Activated gamma-delta T cell treated with Interleukin-2 at 50 U/mL for 16 hours (primary cell): ENCODE measurements at regions not wholly inside any gene's neighbourhood (a gene's known extent, or its start where the extent isn't known, plus 50 kb on each side); places are given as distances from the start of the nearest gene placed in this dataset.

ENCODE experiments used
- DNase-seq: peaks from one replicate; pipeline ENCODE4 v3.0.0-alpha.2; 2020

DNA sequence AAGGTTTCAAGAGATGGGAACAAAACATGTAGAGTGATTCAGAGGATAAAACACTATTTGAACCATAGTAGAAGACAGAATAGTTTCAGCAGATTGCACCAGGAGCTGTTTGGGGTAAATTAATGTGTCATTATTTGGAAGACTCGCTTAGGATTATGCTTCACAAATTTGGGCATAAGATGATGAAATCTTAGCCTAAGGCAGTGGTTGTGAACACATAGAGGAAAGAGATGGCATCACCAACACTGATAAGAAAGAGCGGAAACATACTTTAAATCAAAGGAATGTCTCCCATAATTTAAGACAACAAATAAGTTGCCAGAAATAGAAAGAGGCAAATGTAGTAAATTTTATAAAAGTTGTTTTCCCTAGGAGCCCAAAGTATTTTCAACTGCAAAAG is 66.1 kb upstream of the TBCA start:
- no peak for DNase-seq

DNA sequence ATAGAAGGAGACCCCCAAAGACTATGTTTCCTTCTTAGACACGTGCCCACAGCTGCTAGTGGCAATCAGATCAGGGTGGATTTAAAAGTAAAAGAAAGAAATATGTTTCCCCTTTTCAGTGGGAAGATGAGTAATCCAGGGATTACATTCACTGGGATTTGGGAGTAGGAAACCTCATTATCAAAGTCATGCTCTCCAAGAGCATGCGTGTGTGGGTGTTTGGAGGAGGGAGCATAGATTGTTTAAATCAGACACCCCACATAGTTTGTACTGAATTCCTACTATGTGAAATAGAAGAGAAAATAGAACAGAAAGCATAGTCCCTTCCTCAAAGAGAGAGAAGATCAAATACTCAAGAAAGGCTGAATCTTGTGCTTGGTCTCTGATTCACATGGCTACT is 65.5 kb upstream of the TBCA start:
- DNase-seq: no peak

DNA sequence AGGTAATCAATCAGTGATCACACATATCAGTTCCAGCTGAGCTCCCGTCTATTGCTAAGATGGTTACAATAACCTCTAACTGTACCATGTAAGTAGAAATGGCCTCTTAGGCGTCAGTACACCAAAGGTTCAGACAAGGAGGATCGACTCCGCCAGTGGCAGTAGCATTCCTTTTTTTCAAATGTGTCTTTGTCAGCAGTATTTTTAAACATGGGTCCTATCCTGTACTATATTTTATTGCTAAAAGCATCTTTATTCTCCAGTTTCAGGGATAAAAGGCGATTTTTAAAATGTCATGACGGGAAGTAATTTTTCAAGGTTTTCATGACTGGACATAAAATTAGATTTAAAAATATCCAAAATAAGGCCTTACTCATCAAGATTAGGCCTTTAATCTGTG is 64.8 kb upstream of the TBCA start:
- DNase-seq: no peak

DNA sequence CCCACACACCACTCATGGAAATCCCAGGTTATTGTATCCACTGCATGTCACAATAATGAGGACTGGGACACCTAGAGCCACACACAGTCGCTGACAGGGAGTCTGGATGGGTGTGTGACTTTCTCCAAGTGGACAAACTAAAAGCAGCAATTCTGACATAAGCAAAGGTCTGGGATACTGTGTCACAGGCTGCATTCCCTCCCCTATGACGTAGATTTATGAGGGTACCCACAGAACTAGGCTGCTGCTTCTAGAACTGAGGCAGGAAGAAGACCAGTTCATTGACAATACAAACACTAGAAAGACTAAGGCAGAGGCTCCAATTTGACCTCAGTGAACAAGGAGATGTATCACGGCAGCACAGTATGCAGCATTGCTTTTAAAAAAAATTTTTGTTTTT is 63.6 kb upstream of the TBCA start:
- no peak for DNase-seq

DNA sequence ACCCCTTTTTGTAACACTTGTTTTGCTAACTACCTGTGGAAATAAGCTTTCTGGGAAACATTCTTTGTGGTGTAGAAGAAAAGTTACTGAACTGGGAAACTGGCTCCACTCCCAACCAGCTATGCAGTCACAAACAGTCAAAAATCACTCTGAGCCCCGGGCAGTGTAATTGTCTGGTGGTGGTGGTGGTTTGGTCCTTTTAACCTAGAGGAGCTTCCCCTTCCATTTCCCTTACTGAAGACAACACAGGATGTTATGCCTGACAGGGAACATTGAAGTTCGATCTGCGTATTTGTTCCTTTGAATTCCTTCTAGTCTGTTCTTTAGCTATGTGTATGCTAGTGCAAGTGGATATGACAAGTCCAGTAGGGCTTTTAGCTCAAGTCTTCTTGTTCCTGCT is 56.8 kb upstream of the TBCA start:
- DNase-seq: no peak

DNA sequence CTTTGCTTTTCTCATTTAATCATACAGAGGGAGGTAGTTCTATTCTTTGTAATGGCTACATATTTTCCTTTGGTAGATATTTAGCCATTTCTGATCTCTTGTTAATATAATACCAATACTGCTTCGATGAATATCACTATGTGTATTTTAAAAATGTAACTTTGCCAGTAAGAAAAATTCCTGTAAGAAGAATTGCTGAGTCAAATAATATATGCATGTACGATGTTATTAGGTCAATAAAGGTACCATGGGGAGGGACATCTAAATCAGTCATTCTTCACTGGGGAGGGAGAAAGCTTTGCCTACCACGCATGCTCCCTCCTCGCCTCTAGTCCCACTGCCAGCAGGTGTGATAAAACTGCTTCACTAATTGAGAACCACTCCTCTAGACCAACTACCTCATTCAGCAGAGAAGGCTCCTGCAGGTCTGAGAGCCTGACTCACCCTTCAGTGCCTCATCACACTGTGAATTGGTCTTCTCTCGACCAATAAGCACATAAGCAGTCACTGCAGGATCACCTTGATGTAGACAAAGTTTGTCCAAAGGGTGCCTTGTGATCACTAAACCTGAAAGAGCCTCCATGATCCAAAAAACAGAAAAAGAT is 56.1 kb upstream of the TBCA start:
- DNase-seq: no peak

DNA sequence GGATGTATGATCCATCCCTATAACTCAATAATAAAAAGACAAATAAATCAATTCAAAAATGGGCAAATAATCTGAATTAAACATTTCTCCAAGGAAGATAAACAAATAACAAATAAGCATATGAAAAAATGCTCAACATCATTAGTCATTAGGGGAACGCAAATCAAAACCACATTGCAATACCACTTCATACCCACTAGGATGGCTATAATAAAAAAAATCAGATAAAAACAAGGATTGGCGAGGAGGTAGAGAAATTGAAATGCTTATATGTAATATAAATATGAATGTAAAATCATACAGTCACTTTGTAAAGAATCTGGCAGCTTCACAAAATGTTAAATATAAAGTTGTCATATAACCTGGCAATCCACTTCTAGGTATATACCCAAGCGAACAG is 52.3 kb upstream of the TBCA start:
- no peak for DNase-seq
